OCI-LY7 (cell line): ENCODE measurements at regions not wholly inside any gene's neighbourhood (a gene's known extent, or its start where the extent isn't known, plus 50 kb on each side); places are given as distances from the start of the nearest gene placed in this dataset.

Experiments
- BruUV-seq: library from RNA; stranded (reverse); fragments of 400-500 nt; replicated peaks from 2 replicates; lab custom pipeline; 2021; lab: Mats Ljungman, UMichigan
- CTCF ChIA-PET: fragments of 300-600 bp; sonication (Branson Sonifier 250); formaldehyde crosslinking; loops from one replicate; lab custom pipeline; 2022; ENCODE audit warnings: antibody characterized with exemption; ENCODE audit not compliant: unreplicated experiment; lab: Charles Lee
- POLR2A ChIA-PET: fragments of 300-600 bp; sonication (Branson Sonifier 250); formaldehyde crosslinking; loops from one replicate; lab custom pipeline; 2022; ENCODE audit warnings: antibody characterized with exemption; lab: Charles Lee
- DNase-seq: peaks from one replicate; pipeline ENCODE4 v3.0.0-alpha.2; 2015; ENCODE audit warnings: low spot score
- H2AFZ ChIP-seq: fragments of 200-600 bp; sonication (generic), shearing (Covaris generic); 2 replicates; pipeline ENCODE4 v1.6.1; 2014; ENCODE audit warnings: mild to moderate bottlenecking, antibody characterized with exemption, low read length, moderate library complexity
- H3K27ac ChIP-seq: fragments of 200-600 bp; sonication (generic); 2 replicates; pipeline ENCODE4 v1.5.1; 2014; ENCODE audit warnings: mixed run types, low read depth, mild to moderate bottlenecking, moderate library complexity, low read length, inconsistent platforms; ENCODE audit not compliant: poor library complexity, severe bottlenecking
- H3K36me3 ChIP-seq: fragments of 200-600 bp; sonication (generic); 2 replicates; pipeline ENCODE4 v1.6.1; 2014; ENCODE audit warnings: mild to moderate bottlenecking, antibody characterized with exemption, low read length, moderate library complexity, mixed read lengths; ENCODE audit not compliant: insufficient read depth
- H3K4me1 ChIP-seq: fragments of 200-600 bp; sonication (generic); 2 replicates; pipeline ENCODE4 v1.5.1; 2014; ENCODE audit warnings: mild to moderate bottlenecking, low read length; ENCODE audit not compliant: insufficient read depth, poor library complexity, severe bottlenecking
- H3K4me2 ChIP-seq: fragments of 200-600 bp; sonication (generic); 2 replicates; pipeline ENCODE4 v1.6.1; 2014; ENCODE audit warnings: mild to moderate bottlenecking, low read length
- H3K4me3 ChIP-seq: fragments of 200-600 bp; sonication (generic); 2 replicates; pipeline ENCODE4 v1.5.1; 2014; ENCODE audit warnings: mild to moderate bottlenecking, low read depth, low read length; ENCODE audit not compliant: poor library complexity, severe bottlenecking
- H3K79me2 ChIP-seq: fragments of 200-600 bp; sonication (generic); 2 replicates; pipeline ENCODE4 v1.6.1; 2016; ENCODE audit warnings: low read depth, mild to moderate bottlenecking, low read length, moderate library complexity, mixed read lengths; ENCODE audit not compliant: insufficient read depth
- H3K9me2 ChIP-seq: fragments of 200-600 bp; sonication (generic); 2 replicates; pipeline ENCODE4 v1.6.1; 2016; ENCODE audit warnings: mild to moderate bottlenecking, low read length, mixed read lengths; ENCODE audit not compliant: insufficient read depth
- H3K9me3 ChIP-seq: fragments of 200-600 bp; sonication (generic); 2 replicates; pipeline ENCODE4 v1.6.1; 2014; ENCODE audit warnings: mild to moderate bottlenecking, mixed run types, low read length, mixed read lengths
- H4K20me1 ChIP-seq: fragments of 200-600 bp; sonication (generic); 2 replicates; pipeline ENCODE4 v1.6.1; 2014; ENCODE audit warnings: mild to moderate bottlenecking, antibody characterized with exemption, low read length, moderate library complexity, mixed read lengths; ENCODE audit not compliant: insufficient read depth
- EZH2phosphoT487 ChIP-seq: fragments of 200-600 bp; sonication (generic); IDR thresholded peaks from 2 replicates; pipeline ENCODE4 v1.6.1; 2018; ENCODE audit warnings: low read depth, borderline replicate concordance, mild to moderate bottlenecking, mixed run types, antibody characterized with exemption, low read length, moderate library complexity, mixed read lengths
- intact Hi-C: fragments of 100-400 bp; cut with micrococcal nuclease; formaldehyde crosslinking; loops from one replicate; pipeline ENCODE4 v1.10.0; 2022; ENCODE audit not compliant: unreplicated experiment
- TF ChIP-seq, protein P1 (sequence below): fragments of 200-600 bp; sonication (generic); conservative IDR thresholded peaks from 2 replicates; pipeline ENCODE4 v1.5.1; 2014; ENCODE audit warnings: mild to moderate bottlenecking, antibody characterized with exemption, low read length, moderate library complexity, mixed read lengths

GRCh38 chr9:115694991-115695390 is 458.6 kb upstream of the PAPPA start:
- POLR2A ChIA-PET = no interaction called here
- no peaks in the 10 kb centered on the region for H4K20me1 ChIP-seq
- H3K4me3 ChIP-seq = no peak overlapping the region
- H3K4me2 ChIP-seq = no peak overlapping the region
- no peaks in the 10 kb centered on the region for H3K9me3 ChIP-seq
- intact Hi-C loops = no loop called here
- TF ChIP-seq, protein P1, sequence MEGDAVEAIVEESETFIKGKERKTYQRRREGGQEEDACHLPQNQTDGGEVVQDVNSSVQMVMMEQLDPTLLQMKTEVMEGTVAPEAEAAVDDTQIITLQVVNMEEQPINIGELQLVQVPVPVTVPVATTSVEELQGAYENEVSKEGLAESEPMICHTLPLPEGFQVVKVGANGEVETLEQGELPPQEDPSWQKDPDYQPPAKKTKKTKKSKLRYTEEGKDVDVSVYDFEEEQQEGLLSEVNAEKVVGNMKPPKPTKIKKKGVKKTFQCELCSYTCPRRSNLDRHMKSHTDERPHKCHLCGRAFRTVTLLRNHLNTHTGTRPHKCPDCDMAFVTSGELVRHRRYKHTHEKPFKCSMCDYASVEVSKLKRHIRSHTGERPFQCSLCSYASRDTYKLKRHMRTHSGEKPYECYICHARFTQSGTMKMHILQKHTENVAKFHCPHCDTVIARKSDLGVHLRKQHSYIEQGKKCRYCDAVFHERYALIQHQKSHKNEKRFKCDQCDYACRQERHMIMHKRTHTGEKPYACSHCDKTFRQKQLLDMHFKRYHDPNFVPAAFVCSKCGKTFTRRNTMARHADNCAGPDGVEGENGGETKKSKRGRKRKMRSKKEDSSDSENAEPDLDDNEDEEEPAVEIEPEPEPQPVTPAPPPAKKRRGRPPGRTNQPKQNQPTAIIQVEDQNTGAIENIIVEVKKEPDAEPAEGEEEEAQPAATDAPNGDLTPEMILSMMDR = no peak
- no peak for TF ChIP-seq EZH2phosphoT487
- no peak for DNase-seq
- no peaks in the 10 kb centered on the region for H3K36me3 ChIP-seq
- H3K27ac ChIP-seq = no peak overlapping the region
- no peak overlapping the region for H2AFZ ChIP-seq
- CTCF ChIA-PET = no interaction called here
- BruUV-seq = no TSS peak
- H3K4me1 ChIP-seq = no peaks in the 10 kb centered on the region
- no peaks in the 10 kb centered on the region for H3K79me2 ChIP-seq
- H3K9me2 ChIP-seq = no peaks in the 10 kb centered on the region

DNA sequence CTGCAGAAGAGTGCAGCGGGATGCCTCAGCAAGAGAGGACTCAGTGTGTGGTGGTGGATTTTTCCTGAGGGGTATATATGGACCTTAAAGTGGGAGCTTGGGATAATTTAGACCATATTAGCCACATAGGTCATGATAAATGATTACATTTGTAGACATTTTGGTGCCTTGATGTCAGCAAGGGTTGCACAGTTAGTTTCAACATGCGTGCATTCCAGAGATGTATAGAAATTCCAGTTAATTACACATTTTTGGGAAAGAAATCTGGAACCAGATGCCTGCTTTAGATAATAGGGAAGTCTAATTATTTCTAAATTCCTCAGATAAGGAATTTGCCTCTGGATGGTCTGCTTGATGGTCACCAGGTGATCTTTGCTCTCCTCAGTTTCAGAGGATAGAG is 440.6 kb upstream of the PAPPA start:
- intact Hi-C loops = no loop called here
- CTCF ChIA-PET = no interaction called here
- H3K4me3 ChIP-seq = no peak overlapping the region
- H2AFZ ChIP-seq = no peak overlapping the region
- no peak for DNase-seq
- no peaks in the 10 kb centered on the region for H3K9me2 ChIP-seq
- TF ChIP-seq EZH2phosphoT487 = no peak
- TF ChIP-seq, protein P1 = no peak
- no peaks in the 10 kb centered on the region for H4K20me1 ChIP-seq
- H3K36me3 ChIP-seq = no peaks in the 10 kb centered on the region
- H3K9me3 ChIP-seq = no peaks in the 10 kb centered on the region
- no peak overlapping the region for H3K4me2 ChIP-seq
- POLR2A ChIA-PET = interaction anchor here (0.7 to 0.9 kb wide), 3 partner anchors 15 to 343 kb away, joined by 3 read pairs; no protein-coding TSS in a partner anchor
- no peaks in the 10 kb centered on the region for H3K79me2 ChIP-seq
- no peak overlapping the region for H3K27ac ChIP-seq
- no TSS peak for BruUV-seq
- H3K4me1 ChIP-seq = no peaks in the 10 kb centered on the region

DNA sequence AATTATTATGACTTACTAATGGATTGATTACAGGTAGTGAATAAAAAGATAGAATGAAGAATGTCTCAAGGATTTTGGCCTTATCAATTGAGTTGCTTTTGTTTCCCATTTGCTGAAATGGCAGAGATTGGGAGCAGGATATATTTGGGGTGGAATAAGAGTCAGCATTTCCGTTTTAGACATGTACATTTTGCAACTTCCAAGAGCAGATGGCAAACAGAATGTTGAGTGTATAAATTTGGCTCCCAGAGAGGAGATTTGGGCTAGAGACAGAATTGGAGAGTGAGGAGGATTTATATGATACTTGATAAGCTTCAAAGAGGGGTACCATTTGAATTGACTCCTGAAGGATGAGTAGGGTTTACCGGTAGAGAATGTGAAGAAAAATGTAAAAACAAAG is 437.9 kb upstream of the PAPPA start:
- no peaks in the 10 kb centered on the region for H3K36me3 ChIP-seq
- BruUV-seq = no TSS peak
- H3K9me2 ChIP-seq = no peaks in the 10 kb centered on the region
- CTCF ChIA-PET = no interaction called here
- no peak for DNase-seq
- H3K9me3 ChIP-seq = no peaks in the 10 kb centered on the region
- no peaks in the 10 kb centered on the region for H4K20me1 ChIP-seq
- POLR2A ChIA-PET = no interaction called here
- intact Hi-C loops = no loop called here
- TF ChIP-seq, protein P1 = no peak
- no peak for TF ChIP-seq EZH2phosphoT487
- no peak overlapping the region for H2AFZ ChIP-seq
- no peaks in the 10 kb centered on the region for H3K79me2 ChIP-seq
- no peaks in the 10 kb centered on the region for H3K4me1 ChIP-seq
- no peak overlapping the region for H3K4me2 ChIP-seq
- no peak overlapping the region for H3K4me3 ChIP-seq
- no peak overlapping the region for H3K27ac ChIP-seq
